ENCODE measurements at regions not wholly inside any gene's neighbourhood (a gene's known extent, or its start where the extent isn't known, plus 50 kb on each side); places are given as distances from the start of the nearest gene placed in this dataset.
"Not testable (repeated sequence)": the region's sequence is repeated elsewhere in the genome, so short reads cannot be mapped to it uniquely, and the experiment has no call there.

- no peak for DNase-seq (ENCODE audit: low read depth in 1 of 2, low spot score in 1 of 2)
Observed at GRCh38 chr6:113181164-113181563, 676.0 kb upstream of the MARCKS start.

GRCh38 chr6:113182370-113183141 lies 674.6 kb upstream of the MARCKS start:
- no peak for DNase-seq (ENCODE audit: low read depth in 1 of 2, low spot score in 1 of 2)

- DNase-seq (ENCODE audit: low read depth in 1 of 2, low spot score in 1 of 2), result no peak
Observed at GRCh38 chr6:113184291-113184690, 672.9 kb upstream of the MARCKS start.

- DNase-seq (ENCODE audit: low read depth in 1 of 2, low spot score in 1 of 2), result no peak
Observed at GRCh38 chr6:113184736-113185135, 672.4 kb upstream of the MARCKS start.

DNA sequence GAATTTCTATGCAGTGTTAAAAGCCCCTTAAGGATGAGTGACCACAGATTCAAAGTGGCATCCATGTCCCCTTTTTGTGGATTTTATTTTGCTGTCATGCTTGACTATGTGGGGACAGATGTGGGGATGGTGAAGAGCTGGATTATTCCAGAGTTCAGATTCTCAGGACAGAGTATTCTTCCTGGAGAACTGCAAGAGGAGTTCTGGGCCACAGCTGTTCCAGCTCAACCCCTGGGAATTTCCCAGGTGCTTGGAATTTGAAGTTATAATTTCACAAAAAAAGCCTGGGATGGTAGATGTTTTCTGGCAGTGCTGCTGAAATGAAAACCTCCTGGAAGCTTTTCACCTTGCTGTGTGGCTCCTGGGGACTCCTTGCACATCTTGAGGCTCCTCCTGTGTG lies 671.8 kb upstream of the MARCKS start:
- no peak for DNase-seq (ENCODE audit: low read depth in 1 of 2, low spot score in 1 of 2)

- no peak for DNase-seq (ENCODE audit: low read depth in 1 of 2, low spot score in 1 of 2)
Observed at GRCh38 chr6:113187661-113188060, 669.5 kb upstream of the MARCKS start.

DNA sequence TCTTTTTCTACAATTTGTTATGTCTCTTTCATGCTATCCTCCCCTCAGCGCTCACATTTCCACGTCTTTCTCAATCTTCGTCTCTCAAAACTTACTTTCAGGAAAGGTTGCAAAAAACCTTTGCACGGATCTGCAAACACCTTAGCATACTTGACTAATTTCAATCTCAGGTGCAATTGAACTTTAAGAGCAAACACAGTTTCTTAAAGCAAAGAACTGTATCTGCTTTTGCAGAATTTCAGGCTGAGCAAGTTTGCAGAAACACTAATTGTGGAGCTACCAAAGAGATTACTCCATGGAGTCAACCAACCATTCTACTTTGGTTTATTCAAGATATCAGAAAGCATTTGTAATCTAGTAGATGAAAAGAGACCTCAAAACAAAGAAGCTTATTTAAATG lies 668.2 kb upstream of the MARCKS start:
- DNase-seq (ENCODE audit: low read depth in 1 of 2, low spot score in 1 of 2), result no peak

DNA sequence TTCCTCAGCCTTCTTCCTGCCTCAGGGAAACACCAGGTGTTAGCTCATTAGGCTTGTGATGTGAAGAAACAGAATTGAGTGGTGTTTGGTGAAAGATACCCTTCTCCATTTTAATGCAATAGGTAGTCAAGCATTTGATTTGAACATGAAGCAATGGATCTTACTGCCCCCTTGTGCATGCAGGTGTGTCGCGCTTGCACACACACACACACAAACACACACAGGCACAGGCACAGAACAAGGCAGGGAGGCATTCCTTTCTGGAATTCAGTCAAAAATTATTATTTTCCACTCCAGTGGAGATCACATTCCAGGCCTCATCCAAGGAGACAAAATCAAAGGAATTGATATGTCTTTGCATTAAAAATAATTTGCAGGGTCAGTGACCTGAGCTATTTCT lies 667.0 kb upstream of the MARCKS start:
- no peak for DNase-seq (ENCODE audit: low read depth in 1 of 2, low spot score in 1 of 2)

- no peak for DNase-seq (ENCODE audit: low read depth in 1 of 2, low spot score in 1 of 2)
Observed at GRCh38 chr6:113194090-113194489, 663.1 kb upstream of the MARCKS start.

GRCh38 chr6:113202852-113203714 lies 654.1 kb upstream of the MARCKS start:
- DNase-seq (ENCODE audit: low read depth in 1 of 2, low spot score in 1 of 2), result no peak

DNA sequence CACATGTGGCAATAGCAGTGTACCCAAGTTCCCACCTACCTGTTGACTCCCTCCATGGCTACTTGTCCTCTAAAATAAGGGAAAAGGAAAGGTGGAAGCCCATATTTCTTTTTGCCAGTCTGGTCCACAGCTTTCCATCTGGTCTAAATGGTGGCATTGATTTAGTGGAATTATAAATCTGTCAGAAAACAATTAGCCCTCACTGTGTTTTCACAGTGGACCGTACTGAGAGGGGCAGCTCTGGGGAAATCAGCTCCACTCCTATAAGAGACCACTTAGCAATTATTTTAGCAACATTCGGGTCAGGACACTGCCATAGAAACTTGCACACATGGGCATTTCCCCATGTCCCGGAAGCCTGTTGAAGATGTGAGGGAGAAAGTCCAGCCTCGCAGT lies 653.4 kb upstream of the MARCKS start:
- DNase-seq (ENCODE audit: low read depth in 1 of 2, low spot score in 1 of 2), result no peak

- DNase-seq (ENCODE audit: low read depth in 1 of 2, low spot score in 1 of 2), result no peak
Observed at GRCh38 chr6:113205553-113205952, 651.6 kb upstream of the MARCKS start.

- DNase-seq (ENCODE audit: low read depth in 1 of 2, low spot score in 1 of 2), result no peak
Observed at GRCh38 chr6:113208726-113209125, 648.4 kb upstream of the MARCKS start.

GRCh38 chr6:113209315-113209714 lies 647.8 kb upstream of the MARCKS start:
- no peak for DNase-seq (ENCODE audit: low read depth in 1 of 2, low spot score in 1 of 2)

- no peak for DNase-seq (ENCODE audit: low read depth in 1 of 2, low spot score in 1 of 2)
Observed at GRCh38 chr6:113211170-113211569, 646.0 kb upstream of the MARCKS start.

DNA sequence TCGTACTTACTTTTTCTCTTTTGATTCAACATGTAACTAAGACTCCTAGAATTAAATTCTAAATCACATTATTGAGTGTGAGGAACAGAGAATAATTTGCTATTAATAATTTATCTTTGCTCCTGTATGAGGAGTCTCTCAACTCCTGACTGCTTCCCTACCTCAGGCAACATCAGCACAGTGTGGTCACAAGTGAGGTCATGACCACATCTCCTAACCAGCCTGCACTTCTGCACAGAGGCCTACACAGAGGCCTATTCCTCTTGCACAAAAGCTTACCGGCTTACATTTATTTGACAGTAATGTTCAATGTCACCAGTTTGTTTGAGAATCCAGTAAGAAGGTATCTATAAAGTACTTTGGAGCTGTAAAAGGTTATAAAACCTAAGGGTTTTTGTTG lies 637.4 kb upstream of the MARCKS start:
- DNase-seq (ENCODE audit: low read depth in 1 of 2, low spot score in 1 of 2), result no peak

DNA sequence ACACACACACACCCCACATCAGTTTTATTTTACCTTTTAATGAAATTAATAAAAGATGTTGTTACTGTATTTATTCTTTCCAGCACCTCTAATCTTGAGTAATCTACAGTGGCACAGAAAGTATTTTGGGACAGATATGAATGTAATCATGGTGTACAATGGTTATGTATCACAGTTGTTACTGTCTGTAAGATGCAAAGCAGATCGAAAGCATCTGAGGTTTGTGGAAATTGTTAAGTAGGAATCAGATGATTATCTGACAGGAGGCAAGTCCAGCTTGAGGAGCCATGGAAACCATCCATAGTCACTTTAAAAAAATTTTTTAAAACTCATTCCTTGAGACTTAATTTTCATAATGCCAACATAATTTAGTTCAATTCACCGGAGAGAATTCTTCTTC lies 636.3 kb upstream of the MARCKS start:
- DNase-seq (ENCODE audit: low read depth in 1 of 2, low spot score in 1 of 2), result no peak

GRCh38 chr6:113221850-113222249 lies 635.3 kb upstream of the MARCKS start:
- DNase-seq (ENCODE audit: low read depth in 1 of 2, low spot score in 1 of 2), result no peak

GRCh38 chr6:113246186-113246585 lies 611.0 kb upstream of the MARCKS start:
- DNase-seq (ENCODE audit: low read depth in 1 of 2, low spot score in 1 of 2), result no peak

GRCh38 chr6:113248532-113248931 lies 608.6 kb upstream of the MARCKS start:
- no peak for DNase-seq (ENCODE audit: low read depth in 1 of 2, low spot score in 1 of 2)

DNA sequence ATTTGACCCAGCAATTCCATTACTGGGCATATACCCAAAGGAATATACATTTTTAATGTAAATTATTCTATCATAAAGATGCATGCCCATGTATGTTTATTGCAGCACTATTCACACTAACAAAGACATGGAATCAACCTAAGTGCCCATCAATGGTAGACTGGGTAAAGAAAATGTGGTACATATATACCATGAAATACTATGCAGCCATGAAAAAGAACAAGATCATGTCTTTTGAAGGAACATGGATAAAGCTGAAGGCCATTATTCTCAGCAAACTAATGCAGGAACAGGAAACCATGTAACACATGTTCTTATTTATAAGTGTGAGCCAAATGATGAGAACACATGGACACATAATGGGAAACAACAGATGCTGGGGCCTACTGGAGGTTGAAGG lies 603.0 kb upstream of the MARCKS start:
- not testable (repeated sequence) for DNase-seq (ENCODE audit: low read depth in 1 of 2, low spot score in 1 of 2)

DNA sequence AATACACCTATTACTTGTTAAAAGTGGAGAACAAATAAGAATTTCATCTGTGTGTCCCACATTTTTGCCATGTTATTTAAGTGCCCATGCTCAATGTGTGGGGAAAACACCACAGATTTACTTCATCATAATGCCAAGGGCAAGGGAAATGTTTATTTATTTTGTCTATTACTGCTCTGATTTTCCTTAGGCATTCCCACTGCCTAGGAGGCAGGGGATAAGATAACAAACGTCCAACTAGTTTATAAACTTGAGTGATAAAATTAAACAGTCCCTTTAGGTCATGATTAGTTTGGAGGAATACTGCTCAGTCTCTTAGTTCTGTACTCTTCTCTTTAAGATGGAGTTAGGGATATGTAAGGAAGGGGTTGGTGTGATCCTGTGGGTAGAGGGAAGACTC lies 598.4 kb upstream of the MARCKS start:
- no peak for DNase-seq (ENCODE audit: low read depth in 1 of 2, low spot score in 1 of 2)
